Cardiac muscle cell (in vitro differentiated cells and primary cell): ENCODE measurements at regions not wholly inside any gene's neighbourhood (a gene's known extent, or its start where the extent isn't known, plus 50 kb on each side); places are given as distances from the start of the nearest gene placed in this dataset.

Experiments used
- DNase-seq, 2 donors: peaks; one replicate each; pipeline versions ENCODE4 v3.0.0 to v3.0.0-alpha.2; 2010 to 2017; ENCODE audit warnings: low read depth in 1 of 2, low spot score in 1 of 2
- H3K27ac ChIP-seq: fragments of 200-600 bp; sonication (generic); 2 replicates; pipeline ENCODE4 v1.5.1; 2016
- H3K27me3 ChIP-seq: fragments of 200-600 bp; sonication (generic); 2 replicates; pipeline ENCODE4 v1.6.0; 2016; ENCODE audit warnings: control low read depth
- H3K36me3 ChIP-seq: fragments of 200-600 bp; sonication (generic); 2 replicates; pipeline ENCODE4 v1.5.1; 2016; ENCODE audit warnings: control low read depth
- H3K4me1 ChIP-seq: fragments of 200-600 bp; sonication (generic); 2 replicates; pipeline ENCODE4 v1.8.1; 2017; ENCODE audit warnings: low read depth, mild to moderate bottlenecking, mixed run types
- H3K4me3 ChIP-seq: fragments of 200-600 bp; sonication (generic); 2 replicates; pipeline ENCODE4 v1.5.1; 2016; ENCODE audit warnings: mild to moderate bottlenecking
- H3K9me3 ChIP-seq: fragments of 200-600 bp; sonication (generic); 2 replicates; pipeline ENCODE4 v1.5.1; 2017; ENCODE audit warnings: low read depth, mild to moderate bottlenecking, control low read depth
- CTCF ChIP-seq: IDR thresholded peaks from 2 replicates; pipeline ENCODE4 v1.5.1; 2012; ENCODE audit warnings: low read depth, mild to moderate bottlenecking, low read length

- no peak for DNase-seq
- no peaks in the 10 kb centered on the region for H3K9me3 ChIP-seq
- TF ChIP-seq CTCF, result no peak
- no peak overlapping the region for H3K27ac ChIP-seq
- no peaks in the 10 kb centered on the region for H3K4me1 ChIP-seq
- no peaks in the 10 kb centered on the region for H3K36me3 ChIP-seq
- no peaks in the 10 kb centered on the region for H3K27me3 ChIP-seq
- H3K4me3 ChIP-seq, result no peak overlapping the region
These were observed 307.5 kb downstream of the RBM26 start for GRCh38 chr13:79098596-79098995.

GRCh38 chr13:79097201-79097600 lies 308.9 kb downstream of the RBM26 start:
- TF ChIP-seq CTCF, result no peak
- H3K27ac ChIP-seq, result no peak overlapping the region
- no peaks in the 10 kb centered on the region for H3K36me3 ChIP-seq
- no peaks in the 10 kb centered on the region for H3K4me1 ChIP-seq
- no peak overlapping the region for H3K4me3 ChIP-seq
- no peaks in the 10 kb centered on the region for H3K27me3 ChIP-seq
- DNase-seq, result no peak
- H3K9me3 ChIP-seq, result no peaks in the 10 kb centered on the region

GRCh38 chr13:79096099-79096498 lies 310.0 kb downstream of the RBM26 start:
- no peaks in the 10 kb centered on the region for H3K27me3 ChIP-seq
- DNase-seq, result no peak
- no peak overlapping the region for H3K4me3 ChIP-seq
- no peaks in the 10 kb centered on the region for H3K36me3 ChIP-seq
- no peak for TF ChIP-seq CTCF
- no peaks in the 10 kb centered on the region for H3K9me3 ChIP-seq
- H3K27ac ChIP-seq, result no peak overlapping the region
- H3K4me1 ChIP-seq, result no peaks in the 10 kb centered on the region

GRCh38 chr13:79090552-79091124 lies 315.4 kb downstream of the RBM26 start:
- no peaks in the 10 kb centered on the region for H3K9me3 ChIP-seq
- no peak for TF ChIP-seq CTCF
- H3K4me3 ChIP-seq, result no peak overlapping the region
- H3K36me3 ChIP-seq, result no peaks in the 10 kb centered on the region
- no peak overlapping the region for H3K27ac ChIP-seq
- H3K4me1 ChIP-seq, result no peaks in the 10 kb centered on the region
- DNase-seq, result no peak
- no peaks in the 10 kb centered on the region for H3K27me3 ChIP-seq

- H3K4me1 ChIP-seq, result no peaks in the 10 kb centered on the region
- H3K27me3 ChIP-seq, result no peaks in the 10 kb centered on the region
- H3K36me3 ChIP-seq, result no peaks in the 10 kb centered on the region
- DNase-seq, result no peak
- H3K27ac ChIP-seq, result no peak overlapping the region
- H3K9me3 ChIP-seq, result no peaks in the 10 kb centered on the region
- no peak for TF ChIP-seq CTCF
- H3K4me3 ChIP-seq, result no peak overlapping the region
These were observed 321.1 kb downstream of the RBM26 start for GRCh38 chr13:79084802-79085424.
